OCI-LY3 (cell line): ENCODE measurements at regions not wholly inside any gene's neighbourhood (a gene's known extent, or its start where the extent isn't known, plus 50 kb on each side); places are given as distances from the start of the nearest gene placed in this dataset.

Source experiments
- EZH2phosphoT487 ChIP-seq: fragments of 200-600 bp; shearing (Covaris generic); IDR thresholded peaks from 2 replicates; pipeline ENCODE4 v1.6.1; 2018; ENCODE audit warnings: antibody characterized with exemption, mixed run types, low read depth
- TF ChIP-seq, protein P1 (sequence below): fragments of 200-600, 300-600 bp; sonication (generic); IDR thresholded peaks from 2 replicates; pipeline ENCODE4 v1.5.1; 2014; ENCODE audit warnings: antibody characterized with exemption, low read length, low read depth

DNA sequence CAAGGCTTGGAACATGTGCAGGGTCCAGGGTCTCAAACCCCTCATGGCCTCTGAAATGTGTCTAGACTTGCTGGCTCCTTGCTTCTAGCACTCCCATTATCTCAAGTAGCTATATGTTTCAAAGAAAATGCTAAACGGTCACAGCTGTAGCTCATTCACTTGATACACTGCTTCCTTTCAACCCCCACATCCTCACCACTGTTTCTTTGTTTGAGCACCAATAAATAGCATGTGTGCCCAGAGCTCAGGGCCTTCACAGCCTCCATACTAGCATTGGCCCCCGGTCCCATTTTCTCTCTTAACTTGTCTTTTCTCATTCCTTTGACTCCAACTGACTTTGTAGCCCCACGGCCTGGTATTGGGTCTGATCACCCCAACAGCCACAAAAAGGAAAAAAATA, 801.8 kb downstream of the STIM2 start:
- TF ChIP-seq, protein P1, sequence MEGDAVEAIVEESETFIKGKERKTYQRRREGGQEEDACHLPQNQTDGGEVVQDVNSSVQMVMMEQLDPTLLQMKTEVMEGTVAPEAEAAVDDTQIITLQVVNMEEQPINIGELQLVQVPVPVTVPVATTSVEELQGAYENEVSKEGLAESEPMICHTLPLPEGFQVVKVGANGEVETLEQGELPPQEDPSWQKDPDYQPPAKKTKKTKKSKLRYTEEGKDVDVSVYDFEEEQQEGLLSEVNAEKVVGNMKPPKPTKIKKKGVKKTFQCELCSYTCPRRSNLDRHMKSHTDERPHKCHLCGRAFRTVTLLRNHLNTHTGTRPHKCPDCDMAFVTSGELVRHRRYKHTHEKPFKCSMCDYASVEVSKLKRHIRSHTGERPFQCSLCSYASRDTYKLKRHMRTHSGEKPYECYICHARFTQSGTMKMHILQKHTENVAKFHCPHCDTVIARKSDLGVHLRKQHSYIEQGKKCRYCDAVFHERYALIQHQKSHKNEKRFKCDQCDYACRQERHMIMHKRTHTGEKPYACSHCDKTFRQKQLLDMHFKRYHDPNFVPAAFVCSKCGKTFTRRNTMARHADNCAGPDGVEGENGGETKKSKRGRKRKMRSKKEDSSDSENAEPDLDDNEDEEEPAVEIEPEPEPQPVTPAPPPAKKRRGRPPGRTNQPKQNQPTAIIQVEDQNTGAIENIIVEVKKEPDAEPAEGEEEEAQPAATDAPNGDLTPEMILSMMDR = no peak
- TF ChIP-seq EZH2phosphoT487 = no peak
